HG02852 (cell line): ENCODE measurements at regions not wholly inside any gene's neighbourhood (a gene's known extent, or its start where the extent isn't known, plus 50 kb on each side); places are given as distances from the start of the nearest gene placed in this dataset.

Source experiments
- ATAC-seq: cut with Tn5 transposase; IDR thresholded peaks from one replicate; pipeline ENCODE4 v1.9.1; 2021; ENCODE audit warnings: mild to moderate bottlenecking, moderate library complexity; ENCODE audit not compliant: unreplicated experiment

DNA sequence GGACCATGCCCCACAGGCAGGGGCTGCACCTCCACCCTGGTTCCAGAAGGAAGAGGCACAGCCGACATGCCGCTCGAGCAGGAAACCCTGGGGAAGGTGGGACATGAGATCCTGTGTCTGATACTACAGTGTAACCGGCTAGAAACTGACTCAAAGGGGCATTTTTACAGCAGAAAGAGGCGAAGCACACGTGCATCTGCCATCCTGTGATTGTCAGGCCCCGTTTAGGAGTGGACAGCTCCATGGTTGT lies 62.7 kb downstream of the SIK1 start:
- ATAC-seq = no peak

DNA sequence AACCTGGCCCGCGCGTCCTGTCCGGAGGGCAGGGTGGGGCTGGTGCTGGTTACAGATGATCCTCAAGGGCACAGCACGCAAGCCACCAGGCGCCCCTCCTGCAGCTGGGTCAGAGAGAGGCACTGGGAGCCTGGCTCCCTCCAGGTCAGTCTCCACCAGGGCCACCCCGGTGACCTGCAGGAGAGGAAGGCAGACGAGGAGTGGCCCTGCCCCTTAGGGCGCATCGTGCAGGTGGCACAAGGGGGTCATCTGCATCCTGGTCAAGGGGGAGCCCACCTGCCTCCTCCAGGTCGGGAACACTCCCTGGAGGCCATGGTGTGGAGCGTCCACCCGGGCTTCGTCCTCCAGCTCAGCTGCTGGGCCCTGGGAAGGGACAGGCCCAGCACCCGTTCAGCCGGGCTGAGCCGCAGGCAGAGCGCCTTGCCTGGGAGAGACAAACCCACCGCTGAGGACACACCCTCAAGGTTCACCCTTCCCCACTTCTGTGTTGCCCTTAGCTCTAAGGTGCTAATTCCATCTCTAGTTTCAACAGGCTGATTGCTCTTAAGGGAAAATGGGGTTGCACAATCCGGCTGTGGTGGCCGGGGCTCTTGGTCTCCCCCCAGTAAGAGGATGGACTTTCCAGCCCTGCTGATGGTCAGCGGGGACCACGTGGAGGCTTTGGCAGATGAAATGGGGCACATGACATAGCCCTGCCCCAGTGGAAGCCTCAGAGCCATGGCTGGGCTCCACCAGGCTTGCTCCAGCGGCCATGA lies 63.2 kb downstream of the SIK1 start:
- ATAC-seq = no peak

DNA sequence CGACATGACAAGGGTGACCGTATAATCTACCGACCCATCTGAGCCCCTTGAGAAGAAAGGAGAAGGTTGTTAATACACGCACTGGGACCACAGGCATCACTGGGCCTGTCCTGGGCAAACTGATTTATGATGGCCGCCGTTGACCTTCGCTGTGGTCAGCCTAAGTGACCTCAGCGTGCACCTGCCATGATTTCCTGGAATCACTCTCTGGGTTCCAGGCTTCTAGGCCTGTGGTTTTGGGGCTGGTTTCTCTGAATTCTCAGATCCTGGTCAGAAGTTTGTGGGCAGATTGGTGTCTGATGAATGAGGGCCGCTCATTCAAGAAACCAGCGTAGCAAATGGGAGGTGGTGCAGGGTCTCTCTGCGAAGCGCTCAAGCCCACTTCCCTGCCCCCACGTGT lies 64.0 kb downstream of the SIK1 start:
- no peak for ATAC-seq

DNA sequence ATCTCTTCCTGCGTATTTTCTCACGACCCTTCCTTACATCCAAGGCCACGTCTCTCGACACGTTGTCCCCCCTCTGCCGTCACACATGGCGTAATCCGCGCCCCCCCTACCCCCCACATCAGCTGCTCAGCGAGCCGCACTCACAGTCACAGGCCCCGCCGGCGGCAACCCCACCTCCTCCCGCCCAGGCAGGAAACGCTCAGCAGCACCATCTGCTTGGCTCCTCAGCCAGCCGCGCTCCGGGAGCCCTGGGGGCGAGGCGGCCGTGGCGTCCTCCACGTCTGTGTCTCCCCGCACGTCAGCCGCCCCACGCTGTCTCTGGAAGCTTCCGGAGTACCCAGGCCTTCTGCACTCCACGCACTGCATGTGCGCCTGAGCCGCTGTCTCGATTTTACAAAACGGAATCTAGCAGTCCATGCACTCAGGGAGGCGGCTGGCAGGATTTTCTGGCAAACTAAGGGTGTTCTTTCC lies 64.6 kb downstream of the SIK1 start:
- ATAC-seq = peak; percentile 47

DNA sequence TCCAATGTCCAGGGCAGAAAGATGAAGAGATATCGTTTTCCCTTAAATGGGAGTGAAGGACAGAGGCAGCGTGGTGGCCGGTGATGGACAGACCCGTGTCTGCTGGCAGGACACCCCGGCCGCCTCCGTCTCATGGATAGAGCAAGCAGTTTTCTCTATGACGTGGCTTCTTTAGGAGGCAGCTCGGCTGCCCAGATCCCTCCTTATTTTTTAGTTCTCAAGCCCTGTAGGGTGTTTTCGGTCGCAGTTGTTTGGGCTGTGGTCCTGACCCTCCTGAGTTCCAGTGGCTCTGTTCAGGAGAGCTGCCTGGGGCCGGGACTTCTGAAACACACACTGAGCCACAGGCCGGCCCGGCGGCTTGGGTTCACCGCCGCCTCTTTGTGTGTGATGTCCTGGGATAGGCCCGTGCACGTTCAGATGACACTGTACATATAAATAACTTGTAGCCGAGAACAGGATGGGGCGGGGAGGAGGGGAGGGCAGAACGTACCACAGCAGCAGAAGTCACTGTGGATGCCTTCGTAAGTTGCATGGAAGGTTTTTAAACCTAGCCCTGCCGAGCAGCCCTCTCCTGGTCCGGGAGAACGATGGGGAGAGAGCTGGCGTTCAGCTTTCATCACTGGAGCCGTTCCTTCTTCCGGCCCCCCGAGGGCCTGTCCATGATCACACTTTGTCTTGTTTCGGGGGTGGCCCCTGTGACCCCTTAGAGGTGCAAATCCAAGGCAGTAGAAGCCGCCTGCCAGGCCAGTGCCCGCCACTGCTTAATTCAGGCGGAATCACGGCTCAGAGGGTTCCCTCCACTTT lies 65.2 kb downstream of the SIK1 start:
- ATAC-seq = no peak

DNA sequence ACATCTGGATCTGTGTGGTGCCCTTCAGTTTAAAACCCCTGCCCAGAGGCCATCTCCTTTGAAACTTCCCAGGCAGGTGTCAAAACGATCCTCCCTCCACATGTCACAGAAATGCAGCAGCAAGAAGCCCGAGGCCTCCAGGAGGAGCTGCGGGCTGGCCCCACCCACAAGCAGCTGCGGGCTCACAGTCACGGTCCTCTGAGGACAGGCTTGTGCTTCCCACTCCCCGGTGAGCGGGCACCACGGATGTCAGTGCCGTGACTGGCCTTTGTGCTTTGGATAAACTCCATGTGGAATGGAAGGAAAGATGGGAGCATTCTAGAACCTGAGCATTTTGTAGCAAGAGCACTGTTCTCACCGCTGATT lies 65.8 kb downstream of the SIK1 start:
- ATAC-seq = no peak

DNA sequence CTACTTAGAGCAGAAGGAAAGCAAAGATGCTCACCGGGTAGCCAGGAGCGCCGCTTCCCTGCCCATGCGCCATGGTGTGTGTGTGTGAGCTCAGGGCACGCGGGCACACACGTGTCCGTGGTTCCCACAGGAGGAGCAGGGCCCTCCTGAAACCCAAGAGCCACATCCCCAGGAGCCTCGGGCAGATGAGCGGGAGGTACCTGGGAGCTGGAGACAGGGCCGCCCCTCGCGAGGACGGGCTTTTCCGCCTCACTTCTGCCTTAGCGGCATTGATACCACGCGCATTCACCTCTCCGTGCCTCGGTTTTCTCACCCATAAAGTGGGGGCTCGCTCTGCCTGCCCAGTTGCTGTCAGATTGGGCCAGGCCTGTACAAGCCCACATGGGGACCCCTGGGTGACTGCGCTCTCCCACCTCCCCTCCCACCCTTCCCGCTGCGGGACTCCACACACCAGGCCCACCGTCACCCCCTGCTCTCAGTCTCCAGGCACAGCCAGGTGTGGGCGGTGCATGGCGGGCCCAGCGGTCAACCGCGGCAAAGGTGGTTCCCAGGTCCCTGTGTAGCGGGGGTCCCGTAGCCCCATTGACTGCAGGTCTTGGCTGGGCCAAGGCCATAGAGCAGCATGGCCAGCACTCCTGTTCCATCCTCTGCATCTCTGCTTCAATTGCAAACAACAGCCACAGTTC lies 66.3 kb downstream of the SIK1 start:
- ATAC-seq = no peak

DNA sequence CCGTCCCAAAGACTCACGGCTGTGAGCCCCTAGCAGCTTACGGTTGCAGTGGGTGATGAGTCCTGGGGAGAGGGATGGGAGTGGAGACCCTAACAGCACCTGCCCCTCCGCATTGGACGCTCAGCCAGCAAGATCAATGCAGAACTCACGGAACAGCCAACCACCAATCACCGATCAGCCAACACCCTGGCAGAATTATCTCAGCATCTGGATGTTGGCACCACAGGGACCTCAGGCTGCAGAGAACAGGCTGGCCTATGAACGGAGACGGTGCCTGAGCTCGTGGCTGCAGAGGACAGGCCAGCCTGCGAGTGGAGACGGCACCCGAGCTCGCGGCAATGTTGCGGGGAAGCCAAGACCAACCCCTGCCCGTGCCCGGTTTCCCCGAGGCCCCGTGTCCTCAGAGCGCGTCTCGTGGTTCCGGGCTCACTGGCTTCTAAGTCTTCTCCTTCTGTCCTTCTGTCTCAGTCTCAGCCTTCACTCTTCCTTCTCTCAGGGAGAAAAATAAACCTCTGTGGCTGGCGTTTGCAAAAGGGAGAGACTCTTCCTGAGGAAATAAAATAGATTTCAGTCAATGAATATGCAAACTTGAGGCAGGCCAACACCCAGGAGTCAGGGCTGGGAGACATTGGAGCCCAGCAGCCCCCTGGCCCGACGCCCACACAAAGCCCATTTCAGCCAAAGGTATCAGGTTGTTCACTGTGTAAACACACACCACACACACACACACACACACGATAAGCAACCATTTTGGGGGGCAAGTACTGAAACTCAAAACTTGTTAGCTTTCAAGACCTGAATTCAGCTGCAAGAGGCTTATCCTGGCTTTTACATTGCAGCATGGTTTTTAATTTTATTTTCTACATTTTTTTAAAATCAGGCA lies 67.8 kb downstream of the SIK1 start:
- ATAC-seq = no peak

DNA sequence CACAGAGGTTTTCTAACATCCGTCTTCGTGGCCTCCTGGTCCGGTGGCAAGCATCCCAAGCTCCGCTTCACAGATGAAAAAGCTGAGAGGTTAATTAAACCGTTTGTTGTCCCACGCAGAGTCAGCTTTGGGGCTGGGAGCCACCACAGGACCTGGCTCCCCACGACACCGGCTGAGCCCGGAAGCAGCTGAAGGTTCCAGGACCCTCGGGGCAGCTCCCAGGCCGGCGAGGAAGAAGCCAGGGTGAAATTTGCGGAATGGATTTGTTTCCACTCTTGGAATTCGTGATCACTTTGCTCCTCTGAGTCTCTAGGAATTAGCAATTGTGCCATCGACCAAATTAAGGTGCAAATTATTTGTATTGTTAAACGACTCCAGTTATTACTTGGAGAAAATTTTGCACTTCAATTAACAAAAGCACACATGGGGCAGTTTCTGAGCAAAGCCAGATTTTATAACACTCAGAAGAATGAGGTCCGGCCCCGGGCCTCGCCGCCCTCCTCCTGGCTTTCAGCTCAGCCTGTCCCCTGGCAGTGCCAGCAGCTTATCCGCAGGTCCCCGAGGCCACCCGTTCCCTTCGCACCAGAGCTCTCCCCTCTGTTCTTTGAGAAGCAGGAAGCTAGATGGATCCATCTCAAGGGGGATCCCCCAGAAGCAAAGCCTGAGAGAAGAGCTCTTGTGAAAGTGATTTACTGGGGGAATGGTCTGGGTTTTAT lies 69.1 kb downstream of the SIK1 start:
- ATAC-seq = no peak

DNA sequence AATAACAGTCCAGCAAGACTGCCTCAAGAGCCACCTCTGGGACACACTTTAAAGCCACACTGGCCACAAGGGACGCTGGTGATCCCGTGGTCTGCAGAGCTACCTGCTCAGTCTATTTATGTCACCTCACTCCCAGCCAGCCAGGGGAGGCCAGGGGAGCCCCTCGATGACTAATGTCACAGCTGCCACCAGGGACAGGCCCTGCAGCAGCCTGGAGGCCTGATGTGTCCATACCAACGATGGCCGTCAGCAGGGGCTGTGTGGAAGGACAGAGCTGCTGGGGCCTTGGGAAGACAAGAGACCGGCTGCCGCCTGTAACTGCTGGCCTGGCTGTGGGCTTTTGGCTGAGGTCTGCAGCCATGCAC lies 71.0 kb downstream of the SIK1 start:
- ATAC-seq = no peak

DNA sequence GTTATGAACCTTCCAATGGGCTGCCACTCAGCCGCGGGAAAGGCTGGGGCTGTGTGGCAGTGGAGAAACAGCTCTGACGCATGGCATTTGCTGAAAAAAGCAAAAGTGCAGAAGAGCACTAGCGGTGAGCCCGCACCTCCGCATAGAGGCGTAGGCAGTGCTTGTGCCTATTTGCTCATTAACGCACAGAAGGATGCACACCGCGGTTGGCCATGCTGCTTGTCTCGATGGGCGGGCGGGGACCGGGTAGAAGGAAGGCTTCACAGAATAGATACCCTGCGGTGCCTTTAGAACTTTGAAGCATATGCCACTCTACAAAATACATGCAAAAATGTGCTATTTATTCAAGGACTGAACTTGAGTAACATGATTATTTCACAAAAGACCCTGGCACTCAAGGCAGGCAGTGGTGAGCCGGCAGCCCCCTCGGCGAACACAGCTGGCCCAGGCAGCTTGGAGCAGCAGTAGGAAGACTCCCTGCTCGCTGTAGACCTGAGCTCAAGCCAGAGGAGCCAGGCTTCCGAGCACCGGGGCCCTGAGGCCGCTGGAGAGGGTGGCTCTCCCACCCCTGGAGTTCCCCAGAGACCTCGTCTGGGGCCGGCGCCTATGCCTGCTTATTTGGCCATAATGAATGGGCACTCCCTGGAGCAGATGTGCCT lies 71.5 kb downstream of the SIK1 start:
- ATAC-seq = no peak

DNA sequence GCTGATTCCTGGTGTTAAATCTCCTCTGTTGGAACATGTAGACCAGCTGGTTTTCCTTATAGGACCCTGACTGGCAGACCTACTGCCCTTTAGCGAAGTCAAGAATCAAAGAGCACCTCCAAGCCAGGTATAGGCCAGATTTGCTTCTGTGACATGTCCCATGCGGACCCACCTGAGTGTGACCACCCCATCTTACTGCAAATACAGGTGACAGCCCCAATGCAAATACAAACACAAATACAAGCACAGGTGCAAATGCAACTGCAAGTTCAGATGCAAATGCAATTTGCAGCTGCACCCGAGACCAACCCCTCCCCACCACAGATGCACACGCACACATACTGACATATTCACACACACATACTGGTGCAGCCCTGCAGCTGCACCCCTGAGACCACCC lies 72.3 kb downstream of the SIK1 start:
- no peak for ATAC-seq

DNA sequence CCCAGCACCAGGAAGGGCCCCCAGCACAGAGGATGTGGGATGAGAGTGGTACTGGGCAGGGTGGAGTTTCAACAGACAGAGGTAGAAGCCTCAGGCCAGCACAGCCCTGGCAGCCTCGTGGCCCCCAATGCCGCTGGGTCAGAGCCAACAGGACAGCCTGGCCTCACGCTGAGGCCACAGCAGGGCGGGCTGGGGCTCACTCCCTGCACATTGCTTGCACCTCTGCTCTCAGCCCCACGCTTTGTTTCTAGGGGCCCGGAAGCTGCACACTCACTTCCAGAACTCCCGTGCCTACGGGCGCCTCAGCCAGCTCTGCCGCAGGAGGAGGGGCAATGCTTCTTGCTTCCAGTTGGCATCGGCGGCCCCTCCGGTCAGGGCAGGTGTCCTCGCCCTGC lies 72.9 kb downstream of the SIK1 start:
- ATAC-seq = no peak

DNA sequence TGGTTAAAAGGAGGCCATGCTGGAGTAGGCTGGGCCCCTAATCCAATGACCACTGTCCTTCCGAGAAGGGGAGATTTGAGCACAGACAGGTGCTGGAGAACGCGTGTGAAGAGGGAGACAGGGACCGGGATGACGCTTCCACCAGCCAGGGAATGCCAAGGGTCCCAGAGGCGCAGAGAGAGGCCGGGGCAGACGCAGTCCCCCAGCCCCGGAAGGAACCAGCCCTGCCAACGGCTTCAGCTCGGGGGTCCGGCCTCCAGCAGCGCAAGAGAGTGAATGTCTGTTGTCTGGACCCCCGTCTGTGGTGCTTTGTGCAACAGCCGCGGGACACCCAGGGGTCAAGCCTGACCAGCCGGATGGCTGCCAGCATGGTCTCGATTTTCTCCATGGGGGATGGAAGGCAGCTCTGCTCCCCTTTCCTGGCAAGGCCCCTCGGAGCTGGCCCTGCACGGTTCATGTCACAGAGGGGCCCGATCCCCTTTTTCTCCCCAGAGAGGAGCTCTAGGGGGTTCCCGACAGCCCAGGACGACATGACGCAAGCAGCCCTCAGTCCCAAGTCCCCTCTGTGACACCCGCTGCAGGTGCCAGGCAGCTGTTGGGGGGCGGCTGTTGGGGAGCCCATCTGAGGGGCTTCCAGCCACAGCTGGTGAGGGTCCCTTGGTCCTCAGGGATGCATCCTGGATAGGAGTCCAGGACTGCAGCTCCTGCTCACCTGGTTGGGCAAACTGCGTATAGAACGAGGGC lies 73.5 kb downstream of the SIK1 start:
- ATAC-seq = no peak

DNA sequence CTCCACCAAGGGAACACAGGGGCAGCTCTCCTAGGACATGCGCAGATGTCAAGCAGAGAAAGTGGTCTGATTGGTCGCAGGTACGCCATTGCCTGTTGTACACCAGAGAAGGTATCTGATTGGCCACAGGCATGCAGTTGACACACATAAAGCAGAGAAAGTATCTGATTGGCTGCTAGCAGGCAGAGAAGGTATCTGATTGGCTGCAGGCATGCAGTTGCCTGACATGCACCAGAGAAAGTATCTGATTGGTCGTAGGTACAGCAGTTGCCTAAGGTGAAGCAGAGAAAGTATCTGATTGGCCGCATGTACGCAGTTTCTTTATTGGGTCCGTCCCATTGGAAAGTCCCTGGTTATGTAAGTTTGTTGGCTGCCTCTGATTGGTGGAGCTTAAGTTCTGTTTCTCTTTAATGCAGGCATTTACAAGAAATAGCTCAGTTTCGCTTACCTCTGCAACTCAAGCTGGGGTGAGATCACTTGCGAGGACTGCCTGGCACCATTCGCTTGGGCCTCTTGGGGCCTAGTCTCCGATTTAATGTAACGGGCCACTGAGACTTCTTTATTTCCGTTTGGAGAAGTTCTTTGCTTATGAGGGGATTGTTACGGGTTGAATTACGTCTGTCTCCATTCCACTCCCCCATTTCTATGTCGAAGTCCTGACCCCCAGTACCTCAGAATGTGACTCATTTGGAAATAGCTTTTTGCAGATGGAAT lies 74.2 kb downstream of the SIK1 start:
- ATAC-seq = peak; percentile 81

DNA sequence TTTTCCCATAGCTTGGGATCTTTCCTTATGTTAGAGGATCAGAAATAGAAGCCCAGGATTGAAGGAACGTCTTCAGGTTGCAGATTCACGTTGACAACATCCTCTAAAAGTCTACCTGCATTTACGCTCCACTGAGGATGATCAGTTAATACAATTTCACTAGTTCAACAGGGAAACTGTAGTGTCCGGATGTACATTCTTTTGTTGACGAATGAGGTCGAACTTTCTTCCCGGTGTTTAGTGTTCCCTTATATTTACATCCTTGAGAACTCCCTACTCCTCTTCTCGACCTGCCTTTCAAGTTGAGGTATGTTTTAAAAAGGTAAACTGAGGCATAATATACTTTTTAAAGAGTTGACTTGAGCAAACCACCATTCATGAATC lies 74.8 kb downstream of the SIK1 start:
- ATAC-seq = no peak

DNA sequence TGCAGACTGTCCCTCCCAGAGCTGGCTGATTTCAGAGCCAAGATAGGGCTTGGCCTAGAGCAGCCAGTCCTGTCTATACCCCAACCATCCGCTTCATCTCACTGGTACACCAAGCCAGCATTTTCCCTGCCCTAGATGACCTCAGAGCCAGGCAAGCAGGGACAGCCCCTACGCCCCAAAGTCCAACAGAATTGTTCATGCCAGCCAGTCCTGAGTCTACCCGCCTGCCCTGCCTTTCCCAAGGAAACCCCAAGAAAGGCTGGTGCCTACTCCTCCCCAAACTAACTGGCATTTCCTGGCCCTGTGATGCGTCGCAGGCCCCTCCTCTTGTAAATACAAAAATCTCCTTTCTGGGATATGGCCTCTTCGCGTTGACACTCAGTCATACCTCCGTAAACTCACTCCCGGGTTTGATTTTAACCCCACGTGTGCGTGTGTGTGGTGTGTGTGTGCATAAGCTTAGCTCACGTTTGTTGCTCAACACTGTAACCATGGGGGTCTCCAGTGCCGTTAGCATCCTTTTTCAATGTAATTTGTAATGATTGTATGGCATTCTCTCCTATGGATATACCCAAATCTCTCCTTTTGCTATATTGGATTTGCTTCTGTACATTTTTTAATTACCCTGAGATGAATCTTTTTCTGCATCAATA lies 75.3 kb downstream of the SIK1 start:
- ATAC-seq = no peak

DNA sequence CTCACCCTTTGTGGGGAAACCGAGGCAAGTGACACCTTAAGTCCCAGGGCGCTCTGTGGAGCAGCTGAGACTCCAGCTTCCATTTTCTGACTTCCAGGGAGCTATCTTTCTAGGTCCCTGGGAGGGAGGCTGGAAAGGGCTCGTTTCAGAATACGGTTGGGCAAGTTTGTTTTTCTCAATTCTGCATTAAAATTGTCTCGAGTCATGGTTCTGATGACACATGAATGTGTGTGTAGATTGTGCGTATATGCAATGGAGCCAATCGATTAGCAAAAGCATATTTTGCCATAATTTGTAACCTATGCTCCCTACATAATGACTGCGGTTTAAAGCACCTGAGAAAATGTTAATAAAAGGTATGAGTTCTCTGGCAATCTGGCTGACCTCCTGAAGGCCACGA lies 77.3 kb downstream of the SIK1 start:
- ATAC-seq = no peak
